Testis (tissue), 2 donors: ENCODE measurements at regions not wholly inside any gene's neighbourhood (a gene's known extent, or its start where the extent isn't known, plus 50 kb on each side); places are given as distances from the start of the nearest gene placed in this dataset.
A peak's percentile ranks its signal among the peaks of the same experiment; 100 is the strongest.
"Not testable (repeated sequence)": the region's sequence is repeated elsewhere in the genome, so short reads cannot be mapped to it uniquely, and the experiment has no call there.

ENCODE experiments used
- DNase-seq: peaks from one replicate; pipeline ENCODE4 v3.0.0-alpha.2; 2019
- H3K27ac ChIP-seq, 2 donors: fragments of 200-600 bp; sonication (generic); one replicate each; pipeline ENCODE4 v1.5.1; 2019
- H3K27me3 ChIP-seq: fragments of 200-600 bp; sonication (generic); one replicate; pipeline ENCODE4 v1.5.1; 2019
- H3K36me3 ChIP-seq: fragments of 200-600 bp; sonication (generic); one replicate; pipeline ENCODE4 v1.5.1; 2017; ENCODE audit warnings: low read depth; ENCODE audit errors: missing control alignments
- H3K4me1 ChIP-seq: fragments of 200-600 bp; sonication (generic); one replicate; pipeline ENCODE4 v1.5.1; 2019
- H3K4me3 ChIP-seq, 2 donors: fragments of 200-600 bp; sonication (generic); one replicate each; pipeline ENCODE4 v1.5.1; 2017 to 2019
- H3K9me3 ChIP-seq: fragments of 200-600 bp; sonication (generic); one replicate; pipeline ENCODE4 v1.5.1; 2017
- WGBS, 2 donors: methylation state at CpG; one replicate each; pipeline ENCODE4 v1.1.5; 2018; 5-methylcytosine and 5-hydroxymethylcytosine counted together
- intact Hi-C: fragments of 100-400 bp; cut with DNase I; formaldehyde crosslinking; loops from one replicate; pipeline ENCODE4 v1.15.1; 2023; ENCODE audit warnings: low total_unique reads

GRCh38 chr15:84164423-84165292, 70.9 kb upstream of the GOLGA6L4 start:
- H3K4me3 ChIP-seq, H3K27ac ChIP-seq, H3K36me3 ChIP-seq, DNase-seq, H3K9me3 ChIP-seq, intact Hi-C loops, H3K27me3 ChIP-seq, H3K4me1 ChIP-seq: not testable (repeated sequence)
- 86 to 88% methylated on average over 7 to 8 of the region's 8 CpGs for WGBS, 2 donors

DNA sequence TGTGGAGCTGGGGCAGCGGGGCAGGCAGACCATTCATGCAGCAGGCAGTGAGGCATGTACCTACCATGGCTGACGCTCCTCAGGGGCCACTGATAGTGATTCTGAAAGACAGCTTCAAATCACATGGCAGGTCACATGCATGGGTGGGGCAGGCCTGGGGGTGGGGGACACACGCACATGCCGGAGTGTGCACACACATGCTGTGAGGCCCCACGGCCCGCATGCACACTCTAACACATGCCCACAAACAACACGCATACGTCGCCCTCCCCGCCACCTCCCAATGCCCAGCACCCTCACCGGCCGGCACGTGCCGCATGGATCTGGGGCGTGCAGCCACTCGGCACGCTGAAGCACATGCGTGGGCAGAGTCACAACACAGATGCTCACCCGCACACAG, 65.5 kb upstream of the GOLGA6L4 start:
- H3K27me3 ChIP-seq, DNase-seq, H3K27ac ChIP-seq, H3K4me3 ChIP-seq, intact Hi-C loops, H3K36me3 ChIP-seq, H3K9me3 ChIP-seq, H3K4me1 ChIP-seq: not testable (repeated sequence)
- no CpG with 5 or more reads among the region's 19 CpGs for WGBS, 2 donors

- H3K4me3 ChIP-seq, result not testable (repeated sequence)
- no CpG with 5 or more reads among the region's 22 CpGs for WGBS, 2 donors
- DNase-seq, result peak; percentile 12
Observed at GRCh38 chr15:84173231-84173610, 62.4 kb upstream of the GOLGA6L4 start.

More at GRCh38 chr15:84173231-84173610, 62.4 kb upstream of the GOLGA6L4 start:
- peak overlapping the region in 1 of 2 donors; percentile 74 for H3K27ac ChIP-seq
- H3K27me3 ChIP-seq, H3K36me3 ChIP-seq, H3K9me3 ChIP-seq, intact Hi-C loops, H3K4me1 ChIP-seq: not testable (repeated sequence)
